HG03139 (cell line): ENCODE measurements at regions not wholly inside any gene's neighbourhood (a gene's known extent, or its start where the extent isn't known, plus 50 kb on each side); places are given as distances from the start of the nearest gene placed in this dataset.

Source experiments
- ATAC-seq: cut with Tn5 transposase; IDR thresholded peaks from one replicate; pipeline ENCODE4 v1.9.1; 2021; ENCODE audit not compliant: unreplicated experiment

GRCh38 chr2:40507432-40507831 is 55.5 kb upstream of the SLC8A1 start:
- ATAC-seq = peak; percentile 79

GRCh38 chr2:40510304-40510703 is 58.4 kb upstream of the SLC8A1 start:
- no peak for ATAC-seq

GRCh38 chr2:40511661-40512213 is 59.8 kb upstream of the SLC8A1 start:
- no peak for ATAC-seq

- no peak for ATAC-seq
Measured at GRCh38 chr2:40512256-40512655, 60.4 kb upstream of the SLC8A1 start.

- no peak for ATAC-seq
Measured at GRCh38 chr2:40513201-40513600, 61.3 kb upstream of the SLC8A1 start.

GRCh38 chr2:40516604-40517003 is 64.7 kb upstream of the SLC8A1 start:
- no peak for ATAC-seq

- no peak for ATAC-seq
Measured at GRCh38 chr2:40528564-40528963, 76.7 kb upstream of the SLC8A1 start.

GRCh38 chr2:40531359-40531758 is 79.5 kb upstream of the SLC8A1 start:
- ATAC-seq = no peak

- ATAC-seq = no peak
Measured at GRCh38 chr2:40534528-40534927, 82.6 kb upstream of the SLC8A1 start.

- no peak for ATAC-seq
Measured at GRCh38 chr2:40535972-40536371, 84.1 kb upstream of the SLC8A1 start.

- ATAC-seq = no peak
Measured at GRCh38 chr2:40540026-40540425, 88.1 kb upstream of the SLC8A1 start.

- no peak for ATAC-seq
Measured at GRCh38 chr2:40543381-40543780, 91.5 kb upstream of the SLC8A1 start.

GRCh38 chr2:40544072-40544471 is 92.2 kb upstream of the SLC8A1 start:
- no peak for ATAC-seq

GRCh38 chr2:40545645-40546044 is 93.8 kb upstream of the SLC8A1 start:
- ATAC-seq = no peak

- no peak for ATAC-seq
Measured at GRCh38 chr2:40546439-40547191, 94.7 kb upstream of the SLC8A1 start.

- no peak for ATAC-seq
Measured at GRCh38 chr2:40548521-40548920, 96.6 kb upstream of the SLC8A1 start.

- ATAC-seq = no peak
Measured at GRCh38 chr2:40550085-40550484, 98.2 kb upstream of the SLC8A1 start.

- no peak for ATAC-seq
Measured at GRCh38 chr2:40551081-40551480, 99.2 kb upstream of the SLC8A1 start.

- peak; percentile 87 for ATAC-seq
Measured at GRCh38 chr2:40554665-40555294, 102.9 kb upstream of the SLC8A1 start.

- no peak for ATAC-seq
Measured at GRCh38 chr2:40556293-40556692, 104.4 kb upstream of the SLC8A1 start.

- no peak for ATAC-seq
Measured at GRCh38 chr2:40556739-40557138, 104.8 kb upstream of the SLC8A1 start.

GRCh38 chr2:40558761-40559160 is 106.9 kb upstream of the SLC8A1 start:
- ATAC-seq = no peak
